Central memory CD8-positive, alpha-beta T cell (primary cell): ENCODE measurements at regions not wholly inside any gene's neighbourhood (a gene's known extent, or its start where the extent isn't known, plus 50 kb on each side); places are given as distances from the start of the nearest gene placed in this dataset.
A peak's percentile ranks its signal among the peaks of the same experiment; 100 is the strongest.

Experiments used
- ATAC-seq: fragments of 150-1000 bp; cut with Tn5 transposase; replicated peaks from 2 replicates; pipeline ENCODE4 v1.10.0; 2022; ENCODE audit warnings: mild to moderate bottlenecking, moderate FRiP score, moderate number of reproducible peaks; ENCODE audit not compliant: poor library complexity, severe bottlenecking; ENCODE audit errors: extremely low read depth
- DNase-seq, 2 donors: peaks; one replicate each; pipeline ENCODE4 v3.0.0; 2021; ENCODE audit warnings: low spot score in 2 of 2
- H3K27ac Mint-ChIP-seq: one replicate; pipeline ENCODE4 v1.8.0; 2022; ENCODE audit warnings: low read depth, mild to moderate bottlenecking, moderate library complexity, mixed read lengths
- H3K27me3 Mint-ChIP-seq: one replicate; pipeline ENCODE4 v1.8.0; 2022; ENCODE audit warnings: mixed read lengths
- H3K36me3 Mint-ChIP-seq: one replicate; pipeline ENCODE4 v1.8.0; 2022; ENCODE audit warnings: mild to moderate bottlenecking, moderate library complexity, mixed read lengths; ENCODE audit not compliant: insufficient read depth
- H3K4me1 Mint-ChIP-seq: one replicate; pipeline ENCODE4 v1.8.0; 2022; ENCODE audit warnings: mixed read lengths
- H3K4me3 Mint-ChIP-seq: one replicate; pipeline ENCODE4 v1.8.0; 2022; ENCODE audit warnings: mild to moderate bottlenecking, moderate library complexity, mixed read lengths
- H3K9me3 Mint-ChIP-seq: one replicate; pipeline ENCODE4 v1.8.0; 2022; ENCODE audit warnings: mixed read lengths

GRCh38 chr10:2958659-2959058 is 108.7 kb upstream of the PFKP start:
- no peak for ATAC-seq
- no peak overlapping the region for H3K27ac Mint-ChIP-seq
- H3K4me3 Mint-ChIP-seq, result no peak overlapping the region
- no peak for DNase-seq
- H3K27me3 Mint-ChIP-seq, result peaks cover 56% of the 10 kb centered on the region
- H3K9me3 Mint-ChIP-seq, result no peaks in the 10 kb centered on the region
- no peaks in the 10 kb centered on the region for H3K4me1 Mint-ChIP-seq
- no peaks in the 10 kb centered on the region for H3K36me3 Mint-ChIP-seq

- Mint-ChIP-seq H3K27ac (no peak overlapping the region), H3K4me1 (no peaks in the 10 kb centered on the region), H3K4me3 (no peak overlapping the region), H3K36me3 (no peaks in the 10 kb centered on the region), H3K27me3 (peaks cover 58% of the 10 kb centered on the region), H3K9me3 (no peaks in the 10 kb centered on the region)
- no peak for ATAC-seq
- DNase-seq, result no peak
Measured at GRCh38 chr10:2957785-2958184, 109.6 kb upstream of the PFKP start.

GRCh38 chr10:2955064-2955463 is 112.3 kb upstream of the PFKP start:
- Mint-ChIP-seq H3K9me3 (no peaks in the 10 kb centered on the region), H3K36me3 (no peaks in the 10 kb centered on the region), H3K27me3 (peaks cover 42% of the 10 kb centered on the region), H3K4me3 (no peak overlapping the region), H3K4me1 (no peaks in the 10 kb centered on the region), H3K27ac (no peak overlapping the region)
- DNase-seq (no peak), ATAC-seq (no peak)

GRCh38 chr10:2953495-2953894 is 113.9 kb upstream of the PFKP start:
- H3K4me3 Mint-ChIP-seq, result no peak overlapping the region
- no peak for DNase-seq
- peaks cover 51% of the 10 kb centered on the region for H3K27me3 Mint-ChIP-seq
- ATAC-seq, result no peak
- H3K36me3 Mint-ChIP-seq, result no peaks in the 10 kb centered on the region
- no peaks in the 10 kb centered on the region for H3K9me3 Mint-ChIP-seq
- H3K4me1 Mint-ChIP-seq, result no peaks in the 10 kb centered on the region
- no peak overlapping the region for H3K27ac Mint-ChIP-seq

GRCh38 chr10:2951235-2951835 is 116.0 kb upstream of the PFKP start:
- Mint-ChIP-seq H3K9me3 (no peaks in the 10 kb centered on the region), H3K27me3 (peaks cover 64% of the 10 kb centered on the region), H3K4me3 (no peak overlapping the region), H3K27ac (no peak overlapping the region), H3K4me1 (no peaks in the 10 kb centered on the region), H3K36me3 (no peaks in the 10 kb centered on the region)
- no peak for ATAC-seq
- no peak for DNase-seq

GRCh38 chr10:2950546-2950945 is 116.8 kb upstream of the PFKP start:
- no peaks in the 10 kb centered on the region for H3K36me3 Mint-ChIP-seq
- ATAC-seq (no peak), DNase-seq (no peak)
- no peak overlapping the region for H3K4me3 Mint-ChIP-seq
- H3K9me3 Mint-ChIP-seq, result no peaks in the 10 kb centered on the region
- no peaks in the 10 kb centered on the region for H3K4me1 Mint-ChIP-seq
- H3K27ac Mint-ChIP-seq, result peak overlapping the region; percentile 26
- peaks cover 68% of the 10 kb centered on the region for H3K27me3 Mint-ChIP-seq

- H3K4me3 Mint-ChIP-seq, result peak overlapping the region; percentile 19
- H3K4me1 Mint-ChIP-seq, result no peaks in the 10 kb centered on the region
- H3K27me3 Mint-ChIP-seq, result peaks cover 71% of the 10 kb centered on the region
- ATAC-seq (no peak), DNase-seq (no peak)
- H3K36me3 Mint-ChIP-seq, result no peaks in the 10 kb centered on the region
- peak overlapping the region; percentile 26 for H3K27ac Mint-ChIP-seq
- no peaks in the 10 kb centered on the region for H3K9me3 Mint-ChIP-seq
Measured at GRCh38 chr10:2949948-2950354, 117.4 kb upstream of the PFKP start.

- no peak for ATAC-seq
- no peaks in the 10 kb centered on the region for H3K9me3 Mint-ChIP-seq
- H3K4me3 Mint-ChIP-seq, result peak overlapping the region; percentile 19
Measured at GRCh38 chr10:2949221-2949947, 118.0 kb upstream of the PFKP start.

GRCh38 chr10:2948127-2948854 is 119.1 kb upstream of the PFKP start:
- Mint-ChIP-seq H3K9me3 (no peaks in the 10 kb centered on the region), H3K27ac (no peak overlapping the region), H3K4me3 (no peak overlapping the region), H3K36me3 (no peaks in the 10 kb centered on the region), H3K4me1 (no peaks in the 10 kb centered on the region), H3K27me3 (peaks cover 70% of the 10 kb centered on the region)
- ATAC-seq (no peak), DNase-seq (no peak)

More at GRCh38 chr10:2949221-2949947, 118.0 kb upstream of the PFKP start:
- H3K27me3 Mint-ChIP-seq, result peaks cover 71% of the 10 kb centered on the region
- no peaks in the 10 kb centered on the region for H3K36me3 Mint-ChIP-seq
- no peak for DNase-seq
- no peak overlapping the region for H3K27ac Mint-ChIP-seq
- H3K4me1 Mint-ChIP-seq, result no peaks in the 10 kb centered on the region

GRCh38 chr10:2944788-2945187 is 122.6 kb upstream of the PFKP start:
- no peaks in the 10 kb centered on the region for H3K9me3 Mint-ChIP-seq
- no peak overlapping the region for H3K27ac Mint-ChIP-seq
- H3K4me3 Mint-ChIP-seq, result no peak overlapping the region
- H3K36me3 Mint-ChIP-seq, result no peaks in the 10 kb centered on the region
- H3K4me1 Mint-ChIP-seq, result no peaks in the 10 kb centered on the region
- H3K27me3 Mint-ChIP-seq, result peaks cover 77% of the 10 kb centered on the region
- DNase-seq, result no peak
- ATAC-seq, result no peak

- Mint-ChIP-seq H3K36me3 (no peaks in the 10 kb centered on the region), H3K27me3 (peaks cover 76% of the 10 kb centered on the region), H3K4me3 (no peak overlapping the region), H3K9me3 (no peaks in the 10 kb centered on the region), H3K4me1 (no peaks in the 10 kb centered on the region), H3K27ac (no peak overlapping the region)
- no peak for DNase-seq
- no peak for ATAC-seq
Measured at GRCh38 chr10:2943932-2944614, 123.3 kb upstream of the PFKP start.

- DNase-seq, result no peak
- no peak overlapping the region for H3K27ac Mint-ChIP-seq
- H3K27me3 Mint-ChIP-seq, result peaks cover 76% of the 10 kb centered on the region
- H3K4me3 Mint-ChIP-seq, result no peak overlapping the region
- no peaks in the 10 kb centered on the region for H3K36me3 Mint-ChIP-seq
- H3K9me3 Mint-ChIP-seq, result no peaks in the 10 kb centered on the region
- no peaks in the 10 kb centered on the region for H3K4me1 Mint-ChIP-seq
- ATAC-seq, result no peak
Measured at GRCh38 chr10:2942938-2943337, 124.4 kb upstream of the PFKP start.
